ENCODE measurements at regions not wholly inside any gene's neighbourhood (a gene's known extent, or its start where the extent isn't known, plus 50 kb on each side); places are given as distances from the start of the nearest gene placed in this dataset.

GRCh38 chr20:40547483-40548091, 141.4 kb downstream of the MAFB start:
- DNase-seq (ENCODE audit: low spot score): no peak
- TF ChIP-seq CTCF (IDR thresholded peaks at IDR 0.05; ENCODE audit: extremely low read depth, missing control alignments): no peak

- no peak for TF ChIP-seq CTCF (IDR thresholded peaks at IDR 0.05; ENCODE audit: extremely low read depth, missing control alignments)
- DNase-seq (ENCODE audit: low spot score): no peak
These were observed 143.6 kb downstream of the MAFB start for GRCh38 chr20:40545478-40545877.

- DNase-seq (ENCODE audit: low spot score): no peak
- no peak for TF ChIP-seq CTCF (IDR thresholded peaks at IDR 0.05; ENCODE audit: extremely low read depth, missing control alignments)
These were observed 147.0 kb downstream of the MAFB start for GRCh38 chr20:40542065-40542464.

- DNase-seq (ENCODE audit: low spot score): no peak
These were observed 148.9 kb downstream of the MAFB start for GRCh38 chr20:40540166-40540565.

GRCh38 chr20:40538131-40538530, 150.9 kb downstream of the MAFB start:
- DNase-seq (ENCODE audit: low spot score): no peak
- no peak for TF ChIP-seq CTCF (IDR thresholded peaks at IDR 0.05; ENCODE audit: extremely low read depth, missing control alignments)

More at GRCh38 chr20:40540166-40540565, 148.9 kb downstream of the MAFB start:
- no peak for TF ChIP-seq CTCF (IDR thresholded peaks at IDR 0.05; ENCODE audit: extremely low read depth, missing control alignments)

- TF ChIP-seq CTCF (IDR thresholded peaks at IDR 0.05; ENCODE audit: extremely low read depth, missing control alignments): no peak
- DNase-seq (ENCODE audit: low spot score): no peak
These were observed 152.2 kb downstream of the MAFB start for GRCh38 chr20:40536808-40537207.

GRCh38 chr20:40535816-40536215, 153.2 kb downstream of the MAFB start:
- TF ChIP-seq CTCF (IDR thresholded peaks at IDR 0.05; ENCODE audit: extremely low read depth, missing control alignments): no peak

More at GRCh38 chr20:40535816-40536215, 153.2 kb downstream of the MAFB start:
- DNase-seq (ENCODE audit: low spot score): no peak
